Testis (tissue), 2 donors: ENCODE measurements at regions not wholly inside any gene's neighbourhood (a gene's known extent, or its start where the extent isn't known, plus 50 kb on each side); places are given as distances from the start of the nearest gene placed in this dataset.
"Not testable (repeated sequence)": the region's sequence is repeated elsewhere in the genome, so short reads cannot be mapped to it uniquely, and the experiment has no call there.

ENCODE experiments used
- DNase-seq: peaks from one replicate; pipeline ENCODE4 v3.0.0-alpha.2; 2019
- H3K27ac ChIP-seq, 2 donors: fragments of 200-600 bp; sonication (generic); one replicate each; pipeline ENCODE4 v1.5.1; 2019
- H3K27me3 ChIP-seq: fragments of 200-600 bp; sonication (generic); one replicate; pipeline ENCODE4 v1.5.1; 2019
- H3K36me3 ChIP-seq: fragments of 200-600 bp; sonication (generic); one replicate; pipeline ENCODE4 v1.5.1; 2017; ENCODE audit warnings: low read depth; ENCODE audit errors: missing control alignments
- H3K4me1 ChIP-seq: fragments of 200-600 bp; sonication (generic); one replicate; pipeline ENCODE4 v1.5.1; 2019
- H3K4me3 ChIP-seq, 2 donors: fragments of 200-600 bp; sonication (generic); one replicate each; pipeline ENCODE4 v1.5.1; 2017 to 2019
- H3K9me3 ChIP-seq: fragments of 200-600 bp; sonication (generic); one replicate; pipeline ENCODE4 v1.5.1; 2017
- POLR2A ChIP-seq: fragments of 450-650 bp; IDR thresholded peaks from one replicate; pipeline ENCODE4 v1.6.1; 2017; ENCODE audit warnings: antibody characterized with exemption, mild to moderate bottlenecking, moderate library complexity
- WGBS, 2 donors: methylation state at CpG; one replicate each; pipeline ENCODE4 v1.1.5; 2018; 5-methylcytosine and 5-hydroxymethylcytosine counted together
- intact Hi-C: fragments of 100-400 bp; cut with DNase I; formaldehyde crosslinking; loops from one replicate; pipeline ENCODE4 v1.15.1; 2023; ENCODE audit warnings: low total_unique reads
- TF ChIP-seq, protein P1 (sequence below), 3 experiments: fragments of 450-650 bp in 2 of 3; fragments of 200-600 bp in 1 of 3; sonication (generic) in 1 of 3; IDR thresholded peaks; one replicate each; pipeline ENCODE4 v1.5.1; 2016 to 2019; ENCODE audit warnings: antibody characterized with exemption in 3 of 3, mild to moderate bottlenecking in 2 of 3, moderate library complexity in 1 of 3

DNA sequence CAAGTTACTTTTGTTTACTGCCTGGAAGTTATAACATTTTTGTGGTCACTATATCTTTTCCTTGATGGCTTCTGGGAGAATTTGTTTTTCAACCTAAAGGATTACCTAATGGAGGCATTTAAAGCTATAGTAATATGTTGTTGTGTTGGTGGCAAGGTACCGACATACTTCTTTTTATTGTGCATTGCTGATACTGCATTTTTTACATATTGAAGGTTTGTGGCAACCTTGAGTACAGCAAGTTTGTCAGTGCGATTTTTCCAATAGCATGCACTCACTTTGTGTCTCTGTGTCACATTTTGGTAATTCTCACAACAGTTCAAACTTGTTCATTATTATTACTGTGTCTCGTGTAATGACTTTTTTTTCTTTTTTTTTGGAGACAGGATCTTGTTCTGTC lies 246.3 kb downstream of the LRRC70 start:
- DNase-seq, result no peak
- WGBS, 2 donors, result 57 to 74% methylated on average over 3 of the region's 3 CpGs
- Histone ChIP-seq H3K36me3 (no peaks in the 10 kb centered on the region), H3K4me1 (peaks cover under 1% of the 10 kb centered on the region), H3K27ac (no peak overlapping the region), H3K4me3 (no peak overlapping the region), H3K27me3 (no peaks in the 10 kb centered on the region), H3K9me3 (no peaks in the 10 kb centered on the region)
- TF ChIP-seq, protein P1, sequence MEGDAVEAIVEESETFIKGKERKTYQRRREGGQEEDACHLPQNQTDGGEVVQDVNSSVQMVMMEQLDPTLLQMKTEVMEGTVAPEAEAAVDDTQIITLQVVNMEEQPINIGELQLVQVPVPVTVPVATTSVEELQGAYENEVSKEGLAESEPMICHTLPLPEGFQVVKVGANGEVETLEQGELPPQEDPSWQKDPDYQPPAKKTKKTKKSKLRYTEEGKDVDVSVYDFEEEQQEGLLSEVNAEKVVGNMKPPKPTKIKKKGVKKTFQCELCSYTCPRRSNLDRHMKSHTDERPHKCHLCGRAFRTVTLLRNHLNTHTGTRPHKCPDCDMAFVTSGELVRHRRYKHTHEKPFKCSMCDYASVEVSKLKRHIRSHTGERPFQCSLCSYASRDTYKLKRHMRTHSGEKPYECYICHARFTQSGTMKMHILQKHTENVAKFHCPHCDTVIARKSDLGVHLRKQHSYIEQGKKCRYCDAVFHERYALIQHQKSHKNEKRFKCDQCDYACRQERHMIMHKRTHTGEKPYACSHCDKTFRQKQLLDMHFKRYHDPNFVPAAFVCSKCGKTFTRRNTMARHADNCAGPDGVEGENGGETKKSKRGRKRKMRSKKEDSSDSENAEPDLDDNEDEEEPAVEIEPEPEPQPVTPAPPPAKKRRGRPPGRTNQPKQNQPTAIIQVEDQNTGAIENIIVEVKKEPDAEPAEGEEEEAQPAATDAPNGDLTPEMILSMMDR (IDR thresholded peaks at IDR 0.05), result no peak
- TF ChIP-seq POLR2A, result no peak
- intact Hi-C loops, result no loop called here

- H3K9me3 ChIP-seq, H3K4me3 ChIP-seq, H3K36me3 ChIP-seq, H3K4me1 ChIP-seq, DNase-seq, intact Hi-C loops, H3K27ac ChIP-seq, H3K27me3 ChIP-seq: not testable (repeated sequence)
- WGBS, 2 donors, result 43 to 82% methylated on average over 1 to 7 of the region's 8 CpGs
These were observed 238.4 kb downstream of the LRRC70 start for GRCh38 chr5:62817043-62817442.

- Histone ChIP-seq H3K36me3 (no peaks in the 10 kb centered on the region), H3K27me3 (no peaks in the 10 kb centered on the region), H3K9me3 (no peaks in the 10 kb centered on the region), H3K27ac (no peak overlapping the region), H3K4me1 (no peaks in the 10 kb centered on the region), H3K4me3 (no peak overlapping the region)
- DNase-seq, result no peak
- TF ChIP-seq, protein P1 (IDR thresholded peaks at IDR 0.05), result no peak
- no peak for TF ChIP-seq POLR2A
- intact Hi-C loops, result no loop called here
- WGBS, 2 donors, result 49 to 54% methylated on average over 2 of the region's 2 CpGs
These were observed 236.4 kb downstream of the LRRC70 start for GRCh38 chr5:62814991-62815390.

DNA sequence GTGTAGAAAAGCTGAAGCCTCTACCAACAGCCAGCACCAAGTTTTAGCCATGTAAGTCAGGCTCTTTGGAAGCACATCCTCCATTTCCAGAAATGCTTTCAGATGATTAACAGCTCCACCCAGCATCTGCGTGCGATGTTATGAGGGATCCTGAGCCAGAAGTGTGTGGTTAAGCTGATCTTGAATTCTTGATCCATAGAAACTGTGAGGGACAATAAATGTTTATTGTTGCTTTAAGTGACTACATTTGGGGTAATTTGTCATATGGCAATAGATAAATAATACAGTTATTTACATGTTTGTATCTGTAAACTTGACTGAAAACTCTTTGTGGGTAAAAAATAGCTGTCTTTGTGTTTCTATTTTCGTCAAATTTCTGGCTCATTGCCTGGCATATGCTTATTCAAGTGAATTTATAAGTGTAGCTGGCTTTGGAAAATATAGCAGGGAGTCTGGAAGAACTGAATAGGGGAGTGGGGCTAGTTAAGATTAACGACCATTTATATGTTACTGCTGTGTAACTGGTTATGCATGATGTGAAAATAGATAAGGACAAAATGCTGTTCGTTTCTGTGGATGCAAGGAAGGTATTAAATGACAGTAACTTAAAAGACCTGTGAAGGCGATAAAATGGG lies 234.1 kb downstream of the LRRC70 start:
- Histone ChIP-seq H3K9me3 (no peaks in the 10 kb centered on the region), H3K27me3 (no peaks in the 10 kb centered on the region), H3K4me1 (no peaks in the 10 kb centered on the region), H3K36me3 (no peaks in the 10 kb centered on the region), H3K4me3 (no peak overlapping the region), H3K27ac (no peak overlapping the region)
- TF ChIP-seq, protein P1 (IDR thresholded peaks at IDR 0.05), result no peak
- TF ChIP-seq POLR2A, result no peak
- no peak for DNase-seq
- WGBS, 2 donors, result 55 to 56% methylated on average over 6 of the region's 6 CpGs
- intact Hi-C loops, result no loop called here

GRCh38 chr5:62804819-62805218 lies 226.2 kb downstream of the LRRC70 start:
- WGBS, 2 donors, result 76 to 92% methylated on average over 13 of the region's 13 CpGs
- intact Hi-C loops, result not testable (repeated sequence)

DNA sequence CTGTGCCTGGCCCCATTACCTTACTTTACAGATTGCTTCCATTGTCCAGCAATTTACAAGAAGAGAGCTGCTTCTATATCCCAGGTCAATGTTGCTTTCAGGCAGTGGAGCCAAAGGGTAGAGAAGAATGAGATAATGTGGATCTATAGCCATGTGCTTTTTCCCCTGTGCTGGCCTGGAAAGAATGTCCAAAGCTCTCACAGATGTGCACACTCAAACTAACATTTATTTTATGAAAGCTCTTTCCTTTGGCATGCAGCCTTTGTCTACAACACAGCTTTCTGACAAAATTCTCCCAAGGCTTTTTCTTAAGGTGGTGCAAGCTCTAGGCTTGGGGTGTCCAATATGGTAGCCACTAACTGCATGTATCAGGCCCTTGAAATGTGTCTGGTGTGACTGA lies 217.3 kb downstream of the LRRC70 start:
- intact Hi-C loops, result no loop called here
- Histone ChIP-seq H3K27ac (no peak overlapping the region), H3K4me3 (no peak overlapping the region), H3K9me3 (no peaks in the 10 kb centered on the region), H3K36me3 (no peaks in the 10 kb centered on the region), H3K27me3 (no peaks in the 10 kb centered on the region), H3K4me1 (no peaks in the 10 kb centered on the region)
- no peak for DNase-seq
- TF ChIP-seq POLR2A, result no peak
- TF ChIP-seq, protein P1 (IDR thresholded peaks at IDR 0.05), result no peak

More at GRCh38 chr5:62804819-62805218, 226.2 kb downstream of the LRRC70 start:
- H3K4me1 ChIP-seq, H3K9me3 ChIP-seq, H3K4me3 ChIP-seq, DNase-seq, H3K36me3 ChIP-seq, H3K27me3 ChIP-seq, H3K27ac ChIP-seq: not testable (repeated sequence)
